H9 (cell line): ENCODE measurements at regions not wholly inside any gene's neighbourhood (a gene's known extent, or its start where the extent isn't known, plus 50 kb on each side); places are given as distances from the start of the nearest gene placed in this dataset.

ENCODE experiments used
- DNase-seq: peaks from one replicate; pipeline ENCODE4 v3.0.0-alpha.2; 2017
- H2AFZ ChIP-seq: one replicate; pipeline ENCODE4 v1.6.1; 2013; ENCODE audit warnings: mild to moderate bottlenecking, low read length, control low read depth, moderate library complexity
- H2AK5ac ChIP-seq: 2 replicates; pipeline ENCODE4 v1.6.1; 2013; ENCODE audit warnings: low read length, control low read depth, mixed read lengths; ENCODE audit not compliant: insufficient read length
- H2BK120ac ChIP-seq: one replicate; pipeline ENCODE4 v1.6.1; 2013; ENCODE audit warnings: low read depth, mild to moderate bottlenecking, low read length, control low read depth, inconsistent platforms; ENCODE audit not compliant: poor library complexity, severe bottlenecking
- H2BK12ac ChIP-seq: 2 replicates; pipeline ENCODE4 v1.6.1; 2013; ENCODE audit warnings: low read length, control low read depth, mixed read lengths, low read depth; ENCODE audit not compliant: insufficient read length
- H2BK15ac ChIP-seq: 2 replicates; pipeline ENCODE4 v1.6.1; 2013; ENCODE audit warnings: low read depth, low read length, control low read depth
- H2BK20ac ChIP-seq: one replicate; pipeline ENCODE4 v1.6.1; 2013; ENCODE audit warnings: low read depth, mild to moderate bottlenecking, low read length, control low read depth, inconsistent platforms; ENCODE audit not compliant: poor library complexity, severe bottlenecking
- H2BK5ac ChIP-seq: 2 replicates; pipeline ENCODE4 v1.6.1; 2013; ENCODE audit warnings: low read length, control low read depth, mixed read lengths; ENCODE audit not compliant: insufficient read length
- H3K14ac ChIP-seq: 2 replicates; pipeline ENCODE4 v1.6.1; 2013; ENCODE audit warnings: low read length, control low read depth; ENCODE audit not compliant: insufficient read depth
- H3K18ac ChIP-seq: 2 replicates; pipeline ENCODE4 v1.6.1; 2013; ENCODE audit warnings: low read depth, mild to moderate bottlenecking, mixed read lengths, low read length, control low read depth; ENCODE audit not compliant: insufficient read length
- H3K23ac ChIP-seq: 2 replicates; pipeline ENCODE4 v1.6.1; 2013; ENCODE audit warnings: low read length, control low read depth, mixed read lengths, low read depth; ENCODE audit not compliant: insufficient read length
- H3K23me2 ChIP-seq: 2 replicates; pipeline ENCODE4 v1.6.1; 2013; ENCODE audit warnings: low read depth, mild to moderate bottlenecking, mixed read lengths, low read length, control low read depth; ENCODE audit not compliant: insufficient read length, poor library complexity, severe bottlenecking
- H3K27ac ChIP-seq: 2 replicates; pipeline ENCODE4 v1.5.1; 2013; ENCODE audit warnings: low read length, control low read depth, mixed read lengths, low read depth; ENCODE audit not compliant: insufficient read length
- H3K27me3 ChIP-seq: 2 replicates; pipeline ENCODE4 v1.6.1; 2013; ENCODE audit warnings: low read length, control low read depth, inconsistent platforms; ENCODE audit not compliant: insufficient read depth
- H3K4ac ChIP-seq: 2 replicates; pipeline ENCODE4 v1.6.1; 2013; ENCODE audit warnings: low read depth, mild to moderate bottlenecking, control low read depth, inconsistent platforms, low read length, moderate library complexity
- H3K4me1 ChIP-seq: 2 replicates; pipeline ENCODE4 v1.6.1; 2013; ENCODE audit warnings: low read length, control low read depth, inconsistent platforms; ENCODE audit not compliant: insufficient read depth
- H3K4me2 ChIP-seq: 2 replicates; pipeline ENCODE4 v1.6.1; 2013; ENCODE audit warnings: low read length, control low read depth, mixed read lengths; ENCODE audit not compliant: insufficient read length, insufficient read depth
- H3K56ac ChIP-seq: 2 replicates; pipeline ENCODE4 v1.6.1; 2013; ENCODE audit warnings: low read depth, mild to moderate bottlenecking, mixed read lengths, low read length, control low read depth; ENCODE audit not compliant: insufficient read length
- H3K79me1 ChIP-seq: 2 replicates; pipeline ENCODE4 v1.6.1; 2013; ENCODE audit warnings: low read depth, mild to moderate bottlenecking, moderate library complexity, low read length, control low read depth, inconsistent platforms; ENCODE audit not compliant: insufficient read depth, poor library complexity, severe bottlenecking
- H3K79me2 ChIP-seq: 2 replicates; pipeline ENCODE4 v1.6.1; 2013; ENCODE audit warnings: low read length, control low read depth, inconsistent platforms; ENCODE audit not compliant: insufficient read depth
- H3K9ac ChIP-seq: 2 replicates; pipeline ENCODE4 v1.6.1; 2013; ENCODE audit warnings: low read length, control low read depth, mixed read lengths; ENCODE audit not compliant: insufficient read length; ENCODE audit errors: extremely low read depth
- H3K9me3 ChIP-seq: one replicate; pipeline ENCODE4 v1.6.1; 2013; ENCODE audit warnings: low read depth, low read length, inconsistent platforms; ENCODE audit not compliant: control insufficient read depth
- H3T11ph ChIP-seq: one replicate; pipeline ENCODE4 v1.6.1; 2013; ENCODE audit warnings: mild to moderate bottlenecking, low read length, control low read depth, inconsistent platforms
- H4K20me1 ChIP-seq: one replicate; pipeline ENCODE4 v1.6.1; 2013; ENCODE audit not compliant: control insufficient read depth, insufficient read length, insufficient read depth
- H4K5ac ChIP-seq: 2 replicates; pipeline ENCODE4 v1.6.1; 2013; ENCODE audit warnings: low read depth, mild to moderate bottlenecking, mixed read lengths, low read length, control low read depth; ENCODE audit not compliant: insufficient read length
- H4K8ac ChIP-seq: replicated peaks from 2 replicates; pipeline ENCODE4 v1.6.1; 2013; ENCODE audit warnings: low read length, control low read depth, mixed read lengths, low read depth; ENCODE audit not compliant: insufficient read length
- H4K91ac ChIP-seq: 2 replicates; pipeline ENCODE4 v1.6.1; 2013; ENCODE audit warnings: low read depth, mild to moderate bottlenecking, moderate library complexity, mixed read lengths, low read length, control low read depth; ENCODE audit not compliant: insufficient read length
- H3K27ac Mint-ChIP-seq, 3 experiments: 2 replicates in 2 of 3; 3 replicates in 1 of 3; pipeline ENCODE4 v1.8.0; 2020 to 2021; ENCODE audit warnings: mixed read lengths in 3 of 3, mild to moderate bottlenecking in 1 of 3, moderate library complexity in 1 of 3
- H3K27me3 Mint-ChIP-seq: 2 replicates; pipeline ENCODE4 v1.8.0; 2021; ENCODE audit warnings: low read depth, mild to moderate bottlenecking, moderate library complexity, mixed read lengths
- H3K36me3 Mint-ChIP-seq, 3 experiments: 2 replicates in 2 of 3; 3 replicates in 1 of 3; pipeline ENCODE4 v1.8.0; 2020 to 2021; ENCODE audit warnings: low read depth in 3 of 3, mixed read lengths in 3 of 3; ENCODE audit not compliant: insufficient read depth in 1 of 3
- H3K4me1 Mint-ChIP-seq, 2 experiments: 2 replicates each; pipeline ENCODE4 v1.8.0; 2020; ENCODE audit warnings: mixed read lengths in 2 of 2
- H3K4me3 Mint-ChIP-seq, 2 experiments: 2 replicates in 1 of 2; 3 replicates in 1 of 2; pipeline ENCODE4 v1.8.0; 2020 to 2021; ENCODE audit warnings: mild to moderate bottlenecking in 2 of 2, mixed read lengths in 2 of 2, moderate library complexity in 1 of 2
- H3K9me3 Mint-ChIP-seq, 2 experiments: 2 replicates in 1 of 2; 3 replicates in 1 of 2; pipeline ENCODE4 v1.8.0; 2020; ENCODE audit warnings: mild to moderate bottlenecking in 2 of 2, mixed read lengths in 2 of 2, moderate library complexity in 1 of 2
- CTCF ChIP-seq: fragments of 200-600 bp; sonication (generic); conservative IDR thresholded peaks from 3 replicates; pipeline ENCODE4 v1.8.0; 2021; ENCODE audit warnings: antibody characterized with exemption, mild to moderate bottlenecking
- WGBS: extraction: QIAGEN DNeasy Blood & Tissue Kit; methylation state at CpG from one replicate; pipeline ENCODE4 v1.1.7; 2013; ENCODE audit warnings: missing lambda C conversion rate, low lambda C conversion rate, mixed read lengths; ENCODE audit not compliant: insufficient read length; ENCODE audit errors: extremely low coverage; 5-methylcytosine and 5-hydroxymethylcytosine counted together

DNA sequence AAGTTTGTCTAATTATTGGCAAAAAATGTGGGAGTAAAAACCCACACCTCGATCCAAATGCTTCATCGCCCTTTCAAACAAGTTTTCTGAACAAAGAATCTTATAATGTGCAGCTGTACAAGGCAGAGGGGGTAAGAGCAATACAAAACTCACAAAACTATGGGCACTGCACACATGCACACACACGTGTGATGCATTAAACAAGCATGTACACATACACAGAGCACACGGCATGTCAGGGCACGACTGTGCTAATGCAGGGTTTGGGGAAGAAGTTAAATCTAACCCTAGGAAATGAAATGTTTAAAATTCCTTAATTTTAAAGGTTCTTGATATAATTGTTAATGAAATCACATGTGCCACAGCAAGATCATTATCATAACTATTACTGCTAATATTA is 264.0 kb downstream of the SEC16B start:
- no peak overlapping the region for H4K91ac ChIP-seq
- H3K23me2 ChIP-seq: no peaks in the 10 kb centered on the region
- no peaks in the 10 kb centered on the region for H3K9me3 ChIP-seq
- TF ChIP-seq CTCF: no peak
- no peak overlapping the region for H2BK5ac ChIP-seq
- Mint-ChIP-seq H3K36me3 (no peaks in the 10 kb centered on the region), H3K4me3 (no peak overlapping the region), H3K9me3 (no peaks in the 10 kb centered on the region), H3K27me3 (no peaks in the 10 kb centered on the region), H3K4me1 (peaks cover 17% of the 10 kb centered on the region in 2 experiments), H3K27ac (peak overlapping the region in 2 of 3 experiments; percentile 24 to 55; a peak in 2 of 7 replicates)
- H4K8ac ChIP-seq: no peak overlapping the region
- no peak overlapping the region for H3K14ac ChIP-seq
- H3K79me1 ChIP-seq: no peaks in the 10 kb centered on the region
- H3T11ph ChIP-seq: no peak overlapping the region
- no peak for DNase-seq
- H4K5ac ChIP-seq: no peak overlapping the region
- no peaks in the 10 kb centered on the region for H4K20me1 ChIP-seq
- no peak overlapping the region for H3K4me2 ChIP-seq
- no peaks in the 10 kb centered on the region for H3K79me2 ChIP-seq
- H3K18ac ChIP-seq: no peak overlapping the region
- no peak overlapping the region for H3K23ac ChIP-seq
- no CpG with 5 or more reads among the region's 5 CpGs for WGBS
- H2BK15ac ChIP-seq: no peak overlapping the region
- no peak overlapping the region for H2BK120ac ChIP-seq
- no peak overlapping the region for H3K4ac ChIP-seq
- no peak overlapping the region for H2BK20ac ChIP-seq
- no peak overlapping the region for H3K27ac ChIP-seq
- peak overlapping the region; percentile 88 for H2AK5ac ChIP-seq
- H3K9ac ChIP-seq: no peak overlapping the region
- peaks cover 5% of the 10 kb centered on the region; the same call in 1 of the 2 replicates for H3K4me1 ChIP-seq
- peak overlapping the region; percentile 24 for H3K56ac ChIP-seq
- H2AFZ ChIP-seq: peak overlapping the region; percentile 29
- no peaks in the 10 kb centered on the region for H3K27me3 ChIP-seq
- H2BK12ac ChIP-seq: no peak overlapping the region
